GM23248 (cell line): ENCODE measurements at regions not wholly inside any gene's neighbourhood (a gene's known extent, or its start where the extent isn't known, plus 50 kb on each side); places are given as distances from the start of the nearest gene placed in this dataset.

Experiments
- DNase-seq: peaks from one replicate; pipeline ENCODE4 v3.0.0-alpha.2; 2015
- H2AFZ ChIP-seq: fragments of 200-600 bp; sonication (generic); 2 replicates; pipeline ENCODE4 v1.6.1; 2016; ENCODE audit warnings: antibody characterized with exemption
- H3F3A ChIP-seq: fragments of 200-600 bp; sonication (generic); 2 replicates; pipeline ENCODE4 v1.6.1; 2016; ENCODE audit warnings: mild to moderate bottlenecking, antibody characterized with exemption, mixed run types; ENCODE audit not compliant: insufficient read depth
- H3K27ac ChIP-seq: fragments of 200-600 bp; sonication (generic); 2 replicates; pipeline ENCODE4 v1.5.1; 2016; ENCODE audit warnings: mild to moderate bottlenecking
- H3K27me3 ChIP-seq: fragments of 200-600 bp; sonication (generic); replicated peaks from 2 replicates; pipeline ENCODE4 v1.6.1; 2016; ENCODE audit warnings: mild to moderate bottlenecking; ENCODE audit not compliant: insufficient read depth
- H3K36me3 ChIP-seq: fragments of 200-600 bp; sonication (generic); 2 replicates; pipeline ENCODE4 v1.6.1; 2016; ENCODE audit warnings: low read depth, mild to moderate bottlenecking
- H3K4me1 ChIP-seq: fragments of 200-600 bp; sonication (generic); 2 replicates; pipeline ENCODE4 v1.6.1; 2016; ENCODE audit warnings: mild to moderate bottlenecking; ENCODE audit not compliant: insufficient read depth
- H3K4me2 ChIP-seq: fragments of 200-600 bp; sonication (generic); one replicate; pipeline ENCODE4 v1.6.1; 2016; ENCODE audit warnings: mild to moderate bottlenecking; ENCODE audit not compliant: unreplicated experiment
- H3K4me3 ChIP-seq: fragments of 200-600 bp; sonication (generic); 2 replicates; pipeline ENCODE4 v1.5.1; 2016; ENCODE audit warnings: mild to moderate bottlenecking
- H3K79me2 ChIP-seq: fragments of 200-600 bp; sonication (generic); 2 replicates; pipeline ENCODE4 v1.6.1; 2016; ENCODE audit warnings: mild to moderate bottlenecking; ENCODE audit not compliant: insufficient read depth
- H3K9ac ChIP-seq: fragments of 200-600 bp; sonication (generic); 2 replicates; pipeline ENCODE4 v1.6.1; 2016; ENCODE audit warnings: mild to moderate bottlenecking
- H3K9me2 ChIP-seq: fragments of 200-600 bp; sonication (generic); 2 replicates; pipeline ENCODE4 v1.6.1; 2016; ENCODE audit warnings: mixed run types, mild to moderate bottlenecking, moderate library complexity; ENCODE audit not compliant: insufficient read depth
- H3K9me3 ChIP-seq: fragments of 200-600 bp; sonication (generic); one replicate; pipeline ENCODE4 v1.6.1; 2017; ENCODE audit warnings: low read depth
- H4K20me1 ChIP-seq: fragments of 200-600 bp; sonication (generic); 2 replicates; pipeline ENCODE4 v1.6.0; 2016; ENCODE audit not compliant: insufficient read depth
- EZH2 ChIP-seq: fragments of 200-600 bp; sonication (generic); IDR thresholded peaks from 2 replicates; pipeline ENCODE4 v1.6.1; 2018; ENCODE audit warnings: antibody characterized with exemption, mild to moderate bottlenecking; ENCODE audit not compliant: insufficient read depth, poor library complexity, severe bottlenecking
- EZH2phosphoT487 ChIP-seq: fragments of 200-600 bp; sonication (generic); IDR thresholded peaks from 2 replicates; pipeline ENCODE4 v1.6.1; 2018; ENCODE audit warnings: antibody characterized with exemption, moderate library complexity, mild to moderate bottlenecking, low read depth; ENCODE audit not compliant: insufficient read depth
- WGBS, 2 experiments: methylation state at CpG; one replicate each; pipeline ENCODE4 v1.1.6; 2015 to 2017; ENCODE audit warnings: low lambda C conversion rate in 2 of 2, low coverage in 1 of 2; ENCODE audit errors: missing lambda C conversion rate in 2 of 2; 5-methylcytosine and 5-hydroxymethylcytosine counted together
- in situ Hi-C: fragments of 300-500 bp; cut with MboI; formaldehyde crosslinking; loops from 2 replicates; pipeline ENCODE4 v1.15.0; 2020

DNA sequence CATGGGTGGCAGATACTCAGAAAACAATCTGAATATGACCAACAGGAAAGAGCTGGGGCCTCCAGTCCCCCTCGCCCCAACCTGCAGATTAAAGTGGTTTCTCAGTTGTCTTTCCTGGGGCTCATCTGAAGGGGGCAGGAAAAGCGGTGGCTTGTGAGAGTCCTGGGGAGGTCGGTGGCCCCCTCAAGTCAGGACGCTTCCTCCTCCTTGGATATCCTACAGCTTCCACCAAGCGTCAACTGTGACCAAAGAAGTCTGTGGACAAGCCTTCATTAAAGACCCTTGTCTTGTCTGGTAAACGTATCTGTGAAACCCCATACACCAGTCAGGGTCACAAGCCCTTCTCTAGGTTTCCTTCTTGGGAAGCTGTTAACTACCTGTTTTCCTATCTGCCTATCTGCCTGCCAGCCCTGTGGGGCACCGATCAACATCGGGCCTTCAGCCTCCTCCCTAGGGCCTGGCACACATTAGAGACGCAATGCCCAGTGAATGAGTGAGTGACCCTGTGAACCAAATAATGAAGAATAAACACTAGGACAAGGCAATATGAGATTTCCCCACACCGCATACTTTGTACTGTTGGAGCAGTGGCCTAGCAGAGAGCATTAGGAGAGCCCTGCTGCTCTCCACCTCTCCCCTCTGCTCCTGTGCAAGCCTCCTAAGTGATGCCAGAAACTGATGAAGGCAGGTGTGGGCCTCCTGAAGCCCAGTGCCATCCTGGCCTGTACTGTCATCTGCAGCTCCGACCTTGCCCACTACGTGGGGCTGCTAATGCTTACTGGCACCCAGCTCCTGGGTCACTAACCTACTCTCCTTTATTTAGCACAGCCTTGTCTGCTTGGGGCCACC lies 1317.8 kb downstream of the UQCRFS1 start:
- Histone ChIP-seq H3K9me3 (no peaks in the 10 kb centered on the region), H3K4me2 (no peak overlapping the region), H3K36me3 (no peaks in the 10 kb centered on the region), H3F3A (no peaks in the 10 kb centered on the region), H3K27me3 (no peaks in the 10 kb centered on the region), H3K27ac (no peak overlapping the region), H2AFZ (no peak overlapping the region), H3K4me3 (no peak overlapping the region), H3K9me2 (no peaks in the 10 kb centered on the region), H4K20me1 (no peaks in the 10 kb centered on the region), H3K79me2 (no peaks in the 10 kb centered on the region), H3K4me1 (no peaks in the 10 kb centered on the region), H3K9ac (no peak overlapping the region)
- TF ChIP-seq EZH2 (no peak), EZH2phosphoT487 (no peak)
- 28 to 32% methylated on average over 12 of the region's 12 CpGs for WGBS, 2 experiments
- DNase-seq: no peak
- in situ Hi-C loops: no loop called here

DNA sequence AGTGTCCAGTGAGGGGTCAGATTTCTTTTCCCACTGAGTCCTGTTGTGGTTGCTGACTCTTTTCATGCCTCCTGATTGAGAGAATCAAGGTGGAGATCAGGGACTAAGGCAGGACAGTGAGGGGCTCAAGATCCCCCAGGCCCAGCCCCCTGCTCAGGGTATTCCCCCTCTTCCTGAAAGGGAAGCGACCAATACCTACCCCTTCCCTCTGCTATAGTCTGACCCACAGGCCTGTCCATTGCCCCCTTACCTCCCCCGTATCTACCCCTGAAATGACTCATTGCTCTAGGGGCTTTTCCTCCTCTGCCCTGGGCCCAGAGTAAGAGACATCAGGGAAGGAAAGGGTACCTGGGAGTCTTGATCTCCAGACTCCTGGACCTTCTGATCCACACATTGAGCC lies 1320.5 kb downstream of the UQCRFS1 start:
- WGBS, 2 experiments: 8 to 16% methylated on average over 2 of the region's 2 CpGs
- H3K9me3 ChIP-seq: no peaks in the 10 kb centered on the region

GRCh38 chr19:27891411-27891810 lies 1321.5 kb downstream of the UQCRFS1 start:
- 5 to 12% methylated on average over 4 of the region's 4 CpGs for WGBS, 2 experiments

More for the DNA sequence above, 1320.5 kb downstream of the UQCRFS1 start:
- no peak overlapping the region for H2AFZ ChIP-seq
- TF ChIP-seq EZH2: no peak
- TF ChIP-seq EZH2phosphoT487: no peak
- DNase-seq: no peak
- no peak overlapping the region for H3K4me3 ChIP-seq
- in situ Hi-C loops: no loop called here
- H3K9ac ChIP-seq: no peak overlapping the region
- no peaks in the 10 kb centered on the region for H3K27me3 ChIP-seq
- H3K27ac ChIP-seq: no peak overlapping the region
- H3K36me3 ChIP-seq: no peaks in the 10 kb centered on the region
- no peak overlapping the region for H3K4me2 ChIP-seq
- no peaks in the 10 kb centered on the region for H3K9me2 ChIP-seq
- H4K20me1 ChIP-seq: no peaks in the 10 kb centered on the region
- H3K4me1 ChIP-seq: no peaks in the 10 kb centered on the region
- H3K79me2 ChIP-seq: no peaks in the 10 kb centered on the region
- no peaks in the 10 kb centered on the region for H3F3A ChIP-seq

DNA sequence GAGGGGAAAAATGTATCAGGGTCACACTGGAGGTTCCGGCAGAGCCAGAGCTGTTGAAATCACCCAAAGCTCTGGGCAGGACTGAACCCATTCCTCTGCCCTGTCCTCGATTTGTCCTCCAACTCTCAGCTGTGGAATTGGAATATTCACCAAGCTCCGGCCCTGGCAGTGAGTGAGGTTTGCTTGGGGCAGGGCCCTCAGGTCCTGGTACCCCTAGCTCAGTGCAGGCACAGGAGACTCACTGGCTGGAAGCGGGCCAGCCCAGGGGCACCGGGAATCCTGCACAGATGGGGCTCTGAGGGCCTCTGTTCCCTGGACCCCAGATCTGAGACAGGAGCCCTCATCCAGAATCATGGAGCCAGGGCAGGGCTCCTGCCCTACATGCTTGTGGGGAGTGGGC lies 1322.3 kb downstream of the UQCRFS1 start:
- H3K27me3 ChIP-seq: no peaks in the 10 kb centered on the region
- DNase-seq: no peak
- H3K79me2 ChIP-seq: no peaks in the 10 kb centered on the region
- no peaks in the 10 kb centered on the region for H3F3A ChIP-seq
- H4K20me1 ChIP-seq: no peaks in the 10 kb centered on the region
- H3K9me2 ChIP-seq: no peaks in the 10 kb centered on the region
- H3K9ac ChIP-seq: no peak overlapping the region
- WGBS, 2 experiments: 13 to 16% methylated on average over 5 of the region's 5 CpGs
- H3K27ac ChIP-seq: no peak overlapping the region
- no peaks in the 10 kb centered on the region for H3K36me3 ChIP-seq
- TF ChIP-seq EZH2phosphoT487 (no peak), EZH2 (no peak)
- H3K4me2 ChIP-seq: no peak overlapping the region
- in situ Hi-C loops: no loop called here
- H2AFZ ChIP-seq: no peak overlapping the region
- H3K4me3 ChIP-seq: no peak overlapping the region
- H3K4me1 ChIP-seq: no peaks in the 10 kb centered on the region
- H3K9me3 ChIP-seq: no peaks in the 10 kb centered on the region

More at GRCh38 chr19:27891411-27891810, 1321.5 kb downstream of the UQCRFS1 start:
- H3K9me2 ChIP-seq: no peaks in the 10 kb centered on the region
- TF ChIP-seq EZH2: no peak
- TF ChIP-seq EZH2phosphoT487: no peak
- H3K79me2 ChIP-seq: no peaks in the 10 kb centered on the region
- H4K20me1 ChIP-seq: no peaks in the 10 kb centered on the region
- H3K4me1 ChIP-seq: no peaks in the 10 kb centered on the region
- no peaks in the 10 kb centered on the region for H3K9me3 ChIP-seq
- no peak overlapping the region for H3K4me2 ChIP-seq
- no peak overlapping the region for H2AFZ ChIP-seq
- H3K27me3 ChIP-seq: no peaks in the 10 kb centered on the region
- DNase-seq: no peak
- H3K27ac ChIP-seq: no peak overlapping the region
- H3K4me3 ChIP-seq: no peak overlapping the region
- H3F3A ChIP-seq: no peaks in the 10 kb centered on the region
- no peaks in the 10 kb centered on the region for H3K36me3 ChIP-seq
- H3K9ac ChIP-seq: no peak overlapping the region
- in situ Hi-C loops: no loop called here
